Daoy (cell line): ENCODE measurements at regions not wholly inside any gene's neighbourhood (a gene's known extent, or its start where the extent isn't known, plus 50 kb on each side); places are given as distances from the start of the nearest gene placed in this dataset.

Experiments
- DNase-seq: peaks from one replicate; pipeline ENCODE4 v3.0.0-alpha.2; 2015; ENCODE audit warnings: low read depth

- DNase-seq, result no peak
Measured at GRCh38 chr15:95944661-95945255, 385.7 kb upstream of the NR2F2 start.

- no peak for DNase-seq
Measured at GRCh38 chr15:95946241-95946640, 384.3 kb upstream of the NR2F2 start.

- DNase-seq, result no peak
Measured at GRCh38 chr15:95946926-95947325, 383.6 kb upstream of the NR2F2 start.

GRCh38 chr15:95948411-95948810 is 382.1 kb upstream of the NR2F2 start:
- DNase-seq, result no peak

DNA sequence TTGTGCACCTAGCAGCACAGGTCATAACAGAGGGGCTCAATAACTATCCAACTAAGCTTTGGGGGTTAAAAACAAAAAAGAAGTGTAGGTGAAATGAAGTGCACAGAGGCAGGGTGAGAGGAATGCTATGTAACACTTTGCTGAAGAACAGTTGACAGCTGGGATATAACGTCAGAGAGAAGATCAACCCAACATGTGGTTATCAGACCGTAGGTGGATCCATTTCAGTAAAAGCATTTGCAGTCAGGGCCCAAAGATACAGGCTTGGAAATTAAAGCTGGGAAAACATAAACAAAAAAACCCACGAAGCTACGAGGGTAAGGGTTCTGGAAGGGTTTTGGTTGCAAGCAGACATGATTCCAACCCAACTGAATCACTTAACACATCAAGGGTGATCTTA is 377.5 kb upstream of the NR2F2 start:
- no peak for DNase-seq

DNA sequence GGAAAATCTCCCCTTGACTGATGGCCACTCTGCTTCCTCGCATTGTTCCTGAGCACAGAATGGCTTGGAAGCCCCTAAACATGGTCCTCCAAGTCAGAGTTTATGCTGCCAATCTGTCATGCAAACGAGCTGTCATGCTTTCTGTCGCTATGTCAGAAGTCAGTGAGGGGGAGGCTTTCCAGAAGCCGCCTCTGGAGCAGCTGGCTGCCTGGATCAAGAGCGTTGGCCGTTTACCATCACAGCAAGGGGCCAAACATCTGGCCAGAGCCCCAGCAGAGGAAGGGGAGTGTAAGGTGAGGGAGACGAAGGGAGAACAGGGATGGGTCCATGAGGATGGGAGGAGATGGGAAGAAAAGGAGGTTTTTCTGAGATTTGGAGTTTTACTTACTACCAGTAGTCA is 372.6 kb upstream of the NR2F2 start:
- no peak for DNase-seq

- no peak for DNase-seq
Measured at GRCh38 chr15:95958382-95958781, 372.1 kb upstream of the NR2F2 start.

- DNase-seq, result no peak
Measured at GRCh38 chr15:95968856-95969255, 361.6 kb upstream of the NR2F2 start.

- no peak for DNase-seq
Measured at GRCh38 chr15:95970326-95970725, 360.2 kb upstream of the NR2F2 start.

DNA sequence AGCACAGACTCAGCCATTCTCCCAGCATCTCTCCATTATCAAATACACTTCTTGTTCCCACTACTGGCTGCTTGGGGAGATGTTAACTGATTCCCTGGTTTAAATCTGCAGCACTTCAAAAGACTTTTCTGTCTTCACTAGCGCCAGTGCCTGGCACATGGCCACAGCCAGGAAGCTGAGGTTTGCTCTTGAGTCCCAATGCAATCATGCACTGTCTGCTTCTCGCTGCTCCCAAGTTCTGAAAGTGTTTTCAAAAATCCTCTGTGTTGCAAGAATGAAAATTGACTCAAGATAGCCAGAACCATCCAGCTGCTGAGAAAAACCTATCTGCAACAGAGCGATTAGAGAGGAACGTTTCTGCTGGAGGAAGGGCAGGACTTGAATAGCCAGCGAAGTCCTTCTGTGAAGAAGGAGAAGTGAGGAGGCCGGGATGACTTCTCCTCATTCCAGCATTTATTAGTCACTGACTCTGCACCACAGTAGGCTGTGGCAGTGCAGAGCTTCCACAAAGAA is 358.4 kb upstream of the NR2F2 start:
- DNase-seq, result peak; percentile 9

GRCh38 chr15:95972812-95973211 is 357.7 kb upstream of the NR2F2 start:
- DNase-seq, result no peak

DNA sequence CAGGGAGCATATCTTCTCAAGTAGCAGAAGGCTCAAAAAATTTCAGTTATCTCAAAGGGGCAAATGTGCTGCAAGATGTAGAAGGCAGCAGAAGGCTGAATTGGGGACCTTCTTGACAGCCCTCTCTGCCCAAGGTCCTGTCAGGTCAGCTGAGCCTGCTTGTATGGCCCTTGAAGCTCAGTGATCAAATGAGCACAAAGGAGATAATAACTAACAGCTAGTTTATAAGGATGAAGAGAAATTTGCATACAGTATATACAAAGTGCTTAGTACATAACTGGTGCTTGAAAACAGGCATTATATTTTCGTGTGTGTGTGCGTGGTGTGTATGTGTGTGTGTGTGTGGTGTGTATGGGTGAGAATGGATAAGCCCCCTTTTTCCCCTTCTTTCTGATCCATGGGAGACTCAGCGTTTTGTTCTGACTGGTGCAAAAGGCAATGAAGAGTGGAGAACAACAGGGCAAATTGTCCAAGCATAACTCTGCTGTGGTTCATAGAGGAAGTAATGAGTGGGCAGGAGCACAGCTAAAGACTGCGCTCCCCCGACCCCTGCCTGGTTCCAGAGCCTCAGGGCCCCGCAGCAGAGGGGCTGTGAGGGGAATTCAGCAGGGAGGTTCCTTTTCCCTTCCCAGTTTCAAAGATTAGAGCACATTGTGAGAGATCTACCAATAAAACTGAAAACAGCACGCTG is 356.8 kb upstream of the NR2F2 start:
- no peak for DNase-seq

GRCh38 chr15:95975212-95975611 is 355.3 kb upstream of the NR2F2 start:
- no peak for DNase-seq

GRCh38 chr15:95979286-95979685 is 351.2 kb upstream of the NR2F2 start:
- no peak for DNase-seq

DNA sequence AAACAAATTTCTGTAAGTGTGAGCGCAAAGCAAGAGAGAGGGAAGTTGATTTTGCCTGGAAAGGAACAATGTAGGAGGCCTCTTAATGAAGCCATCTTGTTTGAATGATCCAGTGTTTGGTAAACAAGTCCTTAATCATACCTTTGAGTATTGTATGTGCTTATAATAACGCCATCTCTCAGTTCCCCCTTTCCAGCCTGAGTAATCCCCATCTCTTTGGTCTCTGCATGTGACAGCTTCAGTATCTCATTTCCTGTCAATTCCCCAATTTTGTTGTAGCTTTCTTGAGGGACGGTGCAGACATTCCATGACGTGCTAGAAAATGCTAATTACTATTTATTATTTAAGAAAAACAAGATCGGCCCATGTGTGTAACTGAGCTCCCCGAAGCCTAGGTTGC is 349.3 kb upstream of the NR2F2 start:
- DNase-seq, result no peak

- DNase-seq, result no peak
Measured at GRCh38 chr15:95987299-95987698, 343.2 kb upstream of the NR2F2 start.

GRCh38 chr15:95987886-95988573 is 342.5 kb upstream of the NR2F2 start:
- DNase-seq, result no peak

DNA sequence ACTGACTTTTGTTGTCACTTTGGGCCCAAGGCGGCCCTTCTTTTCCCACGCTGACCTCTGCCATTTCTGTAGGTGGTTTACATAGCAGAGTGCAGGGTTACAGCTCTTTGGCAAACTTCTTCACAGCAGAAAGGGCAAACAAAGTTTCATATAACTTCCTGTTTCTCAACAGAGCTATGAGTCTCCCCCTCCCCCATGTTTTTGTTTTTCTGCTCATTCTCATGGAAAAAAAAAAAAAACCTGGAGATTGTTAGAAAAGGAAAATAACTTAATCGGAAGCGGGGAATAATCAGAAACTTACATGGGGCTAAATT is 342.0 kb upstream of the NR2F2 start:
- no peak for DNase-seq

DNA sequence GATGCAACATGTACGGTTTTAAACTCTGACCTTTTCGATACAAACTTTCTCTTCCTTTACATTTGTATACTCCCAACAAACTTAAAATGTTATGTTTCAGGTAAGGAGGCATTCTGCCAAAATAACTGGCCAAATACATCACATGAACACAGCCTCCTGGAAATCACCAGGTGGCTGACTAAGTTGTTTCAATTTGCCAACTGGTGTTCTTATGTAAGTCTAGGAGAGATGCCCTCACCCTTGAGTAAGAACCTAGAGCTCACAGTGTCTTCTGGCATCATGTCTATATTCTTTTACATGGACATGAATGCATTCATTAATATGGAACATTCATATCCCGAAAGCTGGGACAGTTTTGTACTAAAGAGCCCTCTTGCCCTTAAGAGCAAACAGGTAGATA is 341.1 kb upstream of the NR2F2 start:
- no peak for DNase-seq

- DNase-seq, result peak; percentile 8
Measured at GRCh38 chr15:95990833-95991232, 339.7 kb upstream of the NR2F2 start.

DNA sequence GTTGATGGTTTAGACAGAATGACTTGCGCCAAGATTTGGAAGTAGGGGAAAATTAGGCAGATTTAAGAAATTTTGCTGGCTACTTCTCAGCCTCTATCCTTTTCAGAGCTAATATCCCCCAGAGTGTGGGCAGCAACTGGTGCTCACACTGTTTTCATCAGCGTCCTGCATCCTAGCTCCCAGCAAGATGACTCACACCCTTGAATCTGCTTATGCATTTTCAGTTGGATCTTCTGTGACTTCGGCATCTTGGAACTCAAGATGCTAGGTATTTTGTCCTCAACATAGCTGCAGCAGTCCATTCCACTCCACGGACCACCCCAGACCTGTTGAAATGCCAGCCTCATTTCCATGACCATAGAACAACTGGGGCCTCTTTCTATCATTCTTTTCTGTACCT is 336.1 kb upstream of the NR2F2 start:
- DNase-seq, result peak; percentile 11

DNA sequence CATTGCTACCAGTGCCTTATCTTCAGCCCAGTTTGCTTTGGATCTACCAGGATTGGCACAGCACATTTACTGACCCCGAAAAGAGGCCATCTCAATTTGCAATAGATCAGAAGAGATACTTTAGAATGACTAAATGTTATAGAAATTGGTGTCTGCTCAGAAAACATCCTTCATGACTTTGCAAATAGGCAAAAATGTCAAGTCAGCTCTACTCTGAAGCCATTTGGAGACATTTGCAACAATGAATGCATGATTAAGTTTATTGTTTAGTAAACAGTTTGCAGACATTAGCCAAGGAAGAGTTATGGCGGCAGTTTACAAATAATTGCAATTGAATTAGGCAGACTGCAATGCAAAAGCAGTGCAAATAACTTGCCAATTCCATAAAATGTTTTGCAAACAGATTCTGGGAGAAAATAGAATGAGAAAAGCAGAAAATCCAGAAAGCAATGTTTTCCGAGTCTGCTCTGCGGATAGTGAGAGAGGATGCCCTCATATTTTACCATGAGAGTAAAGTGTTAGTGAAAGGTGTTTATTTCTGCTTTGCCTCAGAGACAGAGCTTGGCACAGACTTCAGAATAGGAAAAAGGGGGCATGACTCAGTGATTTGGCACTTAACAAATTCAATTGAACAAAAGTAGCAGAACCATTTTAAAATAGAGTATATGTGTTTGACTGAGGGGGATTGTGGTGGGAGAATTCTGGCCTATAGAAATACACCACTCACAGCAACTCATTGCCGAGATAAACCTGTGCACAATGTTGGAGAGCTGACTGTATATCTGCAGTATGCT is 334.9 kb upstream of the NR2F2 start:
- peak; percentile 26 for DNase-seq
